ENCODE measurements at regions not wholly inside any gene's neighbourhood (a gene's known extent, or its start where the extent isn't known, plus 50 kb on each side); places are given as distances from the start of the nearest gene placed in this dataset.

- H2AFZ ChIP-seq (ENCODE audit: low read length), result no peak overlapping the region
- no peaks in the 10 kb centered on the region for H3K79me2 ChIP-seq (ENCODE audit: low read length)
- no peaks in the 10 kb centered on the region for H3F3A ChIP-seq (ENCODE audit: low read length, unreplicated experiment)
- H3K36me3 ChIP-seq (ENCODE audit: low read depth, low read length), result no peaks in the 10 kb centered on the region
- CTCF ChIA-PET, result no interaction called here
- H4K20me1 ChIP-seq (ENCODE audit: low read length), result no peaks in the 10 kb centered on the region
- peaks cover 6% of the 10 kb centered on the region; the same call in 1 of the 2 replicates for H3K4me1 ChIP-seq (ENCODE audit: insufficient read depth, low read length)
- H3K4me3 ChIP-seq (ENCODE audit: low read length), result no peak overlapping the region
- no peaks in the 10 kb centered on the region for H3K9me3 ChIP-seq (ENCODE audit: low read length)
- POLR2A ChIA-PET (ENCODE audit: unreplicated experiment), result interaction anchor here (0.7 kb wide), 1 partner anchor 896 kb away, joined by 5 read pairs; no protein-coding TSS in a partner anchor
- H3K4me2 ChIP-seq (ENCODE audit: low read length), result no peak overlapping the region
- no peaks in the 10 kb centered on the region for H3K9me2 ChIP-seq (replicated peaks; ENCODE audit: low read length)
- intact Hi-C loops (cut with micrococcal nuclease), result no loop called here
- no peak overlapping the region for H3K27ac ChIP-seq (ENCODE audit: low read length)
- DNase-seq, result peak; percentile 16
- no peak overlapping the region for H3K9ac ChIP-seq (ENCODE audit: low read length)
- peak; percentile 94 for ATAC-seq
- no TSS peak for BruUV-seq (replicated peaks)
- no peak for TF ChIP-seq EZH2 (IDR thresholded peaks at IDR 0.05; ENCODE audit: low read length, unreplicated experiment)
- TF ChIP-seq CTCF (conservative IDR thresholded peaks at IDR 0.05; ENCODE audit: low read depth, low read length), result no peak
- TF ChIP-seq EZH2phosphoT487 (IDR thresholded peaks at IDR 0.05; ENCODE audit: borderline replicate concordance, low read length), result no peak
- H3K27me3 ChIP-seq (ENCODE audit: low read length), result no peaks in the 10 kb centered on the region
These were observed 315.2 kb downstream of the PCDH10 start for GRCh38 chr4:133464311-133464710.

DNA sequence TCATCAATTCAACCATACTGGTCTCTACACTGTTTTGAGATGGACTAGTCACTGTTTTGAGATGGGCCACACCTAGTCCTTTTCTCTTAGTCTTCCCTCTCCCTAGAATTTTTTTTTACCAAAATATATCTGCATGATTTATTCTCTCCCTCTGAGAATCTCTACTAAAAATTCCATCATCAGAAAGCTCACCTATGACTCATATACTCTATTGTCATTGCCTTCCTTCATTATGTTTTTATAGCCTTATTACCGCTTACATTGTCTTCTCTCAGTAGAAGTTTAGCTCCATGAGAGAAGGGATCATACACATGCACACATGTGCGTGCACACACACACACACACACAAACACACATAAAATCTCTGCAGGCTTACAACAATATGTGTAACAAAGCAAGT lies 303.6 kb downstream of the PCDH10 start:
- Histone ChIP-seq H3K9me3 (ENCODE audit: low read length) (no peaks in the 10 kb centered on the region), H3K27ac (ENCODE audit: low read length) (no peak overlapping the region), H3K36me3 (ENCODE audit: low read depth, low read length) (no peaks in the 10 kb centered on the region), H3K9ac (ENCODE audit: low read length) (no peak overlapping the region), H3K4me1 (ENCODE audit: insufficient read depth, low read length) (no peaks in the 10 kb centered on the region), H3K9me2 (replicated peaks; ENCODE audit: low read length) (no peaks in the 10 kb centered on the region), H3K4me2 (ENCODE audit: low read length) (no peak overlapping the region), H3K27me3 (ENCODE audit: low read length) (no peaks in the 10 kb centered on the region), H3F3A (ENCODE audit: low read length, unreplicated experiment) (no peaks in the 10 kb centered on the region), H3K79me2 (ENCODE audit: low read length) (no peaks in the 10 kb centered on the region), H3K4me3 (ENCODE audit: low read length) (no peak overlapping the region), H4K20me1 (ENCODE audit: low read length) (no peaks in the 10 kb centered on the region), H2AFZ (ENCODE audit: low read length) (no peak overlapping the region)
- BruUV-seq (replicated peaks), result no TSS peak
- no peak for TF ChIP-seq CTCF (conservative IDR thresholded peaks at IDR 0.05; ENCODE audit: low read depth, low read length)
- ChIA-PET CTCF (no interaction called here), POLR2A (ENCODE audit: unreplicated experiment) (no interaction called here)
- intact Hi-C loops (cut with micrococcal nuclease), result no loop called here
- DNase-seq (peak; percentile 2), ATAC-seq (peak; percentile 56; the same call in 1 of the 2 replicates)

GRCh38 chr4:133450813-133451212 lies 301.7 kb downstream of the PCDH10 start:
- Histone ChIP-seq H4K20me1 (ENCODE audit: low read length) (no peaks in the 10 kb centered on the region), H3K4me1 (ENCODE audit: insufficient read depth, low read length) (no peaks in the 10 kb centered on the region), H3K9ac (ENCODE audit: low read length) (no peak overlapping the region), H3K27ac (ENCODE audit: low read length) (no peak overlapping the region), H2AFZ (ENCODE audit: low read length) (no peak overlapping the region), H3K79me2 (ENCODE audit: low read length) (no peaks in the 10 kb centered on the region), H3F3A (ENCODE audit: low read length, unreplicated experiment) (no peaks in the 10 kb centered on the region), H3K4me3 (ENCODE audit: low read length) (no peak overlapping the region), H3K9me3 (ENCODE audit: low read length) (no peaks in the 10 kb centered on the region), H3K9me2 (replicated peaks; ENCODE audit: low read length) (no peaks in the 10 kb centered on the region), H3K4me2 (ENCODE audit: low read length) (no peak overlapping the region), H3K27me3 (ENCODE audit: low read length) (no peaks in the 10 kb centered on the region), H3K36me3 (ENCODE audit: low read depth, low read length) (no peaks in the 10 kb centered on the region)
- intact Hi-C loops (cut with micrococcal nuclease), result no loop called here
- ATAC-seq, result no peak
- CTCF ChIA-PET, result no interaction called here
- POLR2A ChIA-PET (ENCODE audit: unreplicated experiment), result no interaction called here
- no peak for DNase-seq
- BruUV-seq (replicated peaks), result no TSS peak
- TF ChIP-seq EZH2phosphoT487 (IDR thresholded peaks at IDR 0.05; ENCODE audit: borderline replicate concordance, low read length) (no peak), EZH2 (IDR thresholded peaks at IDR 0.05; ENCODE audit: low read length, unreplicated experiment) (no peak), CTCF (conservative IDR thresholded peaks at IDR 0.05; ENCODE audit: low read depth, low read length) (no peak)

Measured in PC-3 (cell line).